Loucy (cell line): ENCODE measurements at regions not wholly inside any gene's neighbourhood (a gene's known extent, or its start where the extent isn't known, plus 50 kb on each side); places are given as distances from the start of the nearest gene placed in this dataset.

Experiments used
- H2AFZ ChIP-seq: fragments of 200-600 bp; sonication (generic); 2 replicates; pipeline ENCODE4 v1.6.0; 2016; ENCODE audit warnings: antibody characterized with exemption, mild to moderate bottlenecking, low read length, moderate library complexity
- H3F3A ChIP-seq: fragments of 200-600 bp; 2 replicates; pipeline ENCODE4 v1.6.0; 2016; ENCODE audit warnings: antibody characterized with exemption, low read depth, mild to moderate bottlenecking
- H3K27me3 ChIP-seq: fragments of 200-600 bp; sonication (generic); 2 replicates; pipeline ENCODE4 v1.6.1; 2014; ENCODE audit warnings: low read length, mild to moderate bottlenecking; ENCODE audit not compliant: insufficient read depth, poor library complexity, severe bottlenecking
- H3K36me3 ChIP-seq: fragments of 200-600 bp; sonication (generic); 2 replicates; pipeline ENCODE4 v1.6.1; 2016; ENCODE audit warnings: low read length; ENCODE audit not compliant: insufficient read depth
- H3K4me1 ChIP-seq: fragments of 200-600 bp; sonication (generic); 2 replicates; pipeline ENCODE4 v1.5.1; 2014; ENCODE audit warnings: low read length, mild to moderate bottlenecking; ENCODE audit not compliant: insufficient read depth, poor library complexity, severe bottlenecking
- H3K4me2 ChIP-seq: fragments of 200-600 bp; sonication (generic); 2 replicates; pipeline ENCODE4 v1.6.0; 2014; ENCODE audit warnings: antibody characterized with exemption, low read length, low read depth, mild to moderate bottlenecking; ENCODE audit not compliant: poor library complexity, severe bottlenecking
- H3K4me3 ChIP-seq: fragments of 200-600 bp; sonication (generic); 2 replicates; pipeline ENCODE4 v1.5.1; 2014; ENCODE audit warnings: low read length, mild to moderate bottlenecking, mixed read lengths; ENCODE audit not compliant: poor library complexity, severe bottlenecking
- H3K79me2 ChIP-seq: fragments of 200-600 bp; sonication (generic); 2 replicates; pipeline ENCODE4 v1.6.1; 2014; ENCODE audit warnings: low read length; ENCODE audit not compliant: insufficient read depth
- H3K9ac ChIP-seq: fragments of 200-600 bp; sonication (generic); 2 replicates; pipeline ENCODE4 v1.6.0; 2014; ENCODE audit warnings: mild to moderate bottlenecking, low read depth, low read length, moderate library complexity; ENCODE audit not compliant: poor library complexity, severe bottlenecking
- H3K9me2 ChIP-seq: fragments of 200-600 bp; sonication (generic); replicated peaks from 2 replicates; pipeline ENCODE4 v1.6.1; 2016; ENCODE audit warnings: low read depth, low read length, mixed read lengths
- H3K9me3 ChIP-seq: fragments of 200-600 bp; sonication (generic); 2 replicates; pipeline ENCODE4 v1.6.1; 2014; ENCODE audit warnings: mild to moderate bottlenecking, antibody characterized with exemption, low read length, low read depth; ENCODE audit not compliant: insufficient read depth
- H4K20me1 ChIP-seq: fragments of 200-600 bp; sonication (generic); 2 replicates; pipeline ENCODE4 v1.6.0; 2014; ENCODE audit warnings: antibody characterized with exemption, low read length, mild to moderate bottlenecking; ENCODE audit not compliant: insufficient read depth, poor library complexity, severe bottlenecking
- EZH2phosphoT487 ChIP-seq: fragments of 200-600 bp; IDR thresholded peaks from 2 replicates; pipeline ENCODE4 v1.6.1; 2018; ENCODE audit warnings: antibody characterized with exemption, mild to moderate bottlenecking, moderate library complexity, borderline replicate concordance
- TF ChIP-seq, protein P1 (sequence below): fragments of 200-600 bp; sonication (generic); conservative IDR thresholded peaks from 2 replicates; pipeline ENCODE4 v1.5.1; 2014; ENCODE audit warnings: mild to moderate bottlenecking, antibody characterized with exemption, low read length

DNA sequence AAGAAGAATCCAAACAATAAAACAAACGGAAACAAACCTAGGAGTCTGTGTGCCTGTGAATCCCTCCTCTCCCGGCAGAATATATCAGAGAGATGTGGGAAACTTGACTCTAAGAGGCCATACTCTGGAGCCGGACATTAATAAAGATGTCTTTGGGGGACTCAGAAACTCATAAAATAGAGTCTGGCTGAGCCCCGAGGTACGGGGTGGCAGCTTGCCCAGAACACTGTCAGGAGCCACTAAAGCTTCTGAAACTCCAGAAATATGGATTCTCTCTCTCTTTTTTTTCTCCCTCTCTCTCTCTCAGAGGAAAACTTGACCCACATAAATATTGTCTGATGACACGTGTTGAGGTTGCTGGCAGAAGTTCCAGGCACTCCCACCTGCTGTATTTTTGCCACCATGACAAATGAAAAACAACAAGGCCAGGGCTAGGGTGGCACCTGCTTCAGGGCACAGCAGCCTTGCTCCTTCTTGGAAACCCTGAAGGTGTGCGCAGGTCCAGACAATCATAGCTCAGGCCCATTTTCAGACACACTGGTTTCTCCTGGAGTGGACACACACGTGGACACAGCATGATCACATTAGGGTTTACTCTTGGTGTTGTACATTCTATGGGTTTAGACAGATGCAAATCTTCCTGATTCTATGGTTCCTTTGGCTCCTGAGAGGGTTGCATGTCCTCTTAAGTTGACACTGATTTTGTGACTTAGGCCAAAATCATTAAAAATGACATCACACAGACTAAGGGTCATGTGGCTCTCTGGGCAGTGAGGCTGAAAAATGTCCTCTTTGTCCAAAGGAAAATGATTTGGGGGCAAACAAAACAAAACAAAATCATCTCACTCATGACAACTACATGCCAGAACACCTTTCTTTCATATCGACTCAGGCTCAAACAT, 282.6 kb upstream of the IRX3 start:
- Histone ChIP-seq H3K79me2 (no peaks in the 10 kb centered on the region), H3K4me2 (no peak overlapping the region), H3K9ac (no peak overlapping the region), H3K27me3 (no peaks in the 10 kb centered on the region), H3K4me3 (no peak overlapping the region), H3K4me1 (no peaks in the 10 kb centered on the region), H3K9me3 (no peaks in the 10 kb centered on the region), H2AFZ (no peak overlapping the region), H4K20me1 (no peaks in the 10 kb centered on the region), H3K36me3 (no peaks in the 10 kb centered on the region), H3F3A (no peaks in the 10 kb centered on the region), H3K9me2 (no peaks in the 10 kb centered on the region)
- TF ChIP-seq, protein P1, sequence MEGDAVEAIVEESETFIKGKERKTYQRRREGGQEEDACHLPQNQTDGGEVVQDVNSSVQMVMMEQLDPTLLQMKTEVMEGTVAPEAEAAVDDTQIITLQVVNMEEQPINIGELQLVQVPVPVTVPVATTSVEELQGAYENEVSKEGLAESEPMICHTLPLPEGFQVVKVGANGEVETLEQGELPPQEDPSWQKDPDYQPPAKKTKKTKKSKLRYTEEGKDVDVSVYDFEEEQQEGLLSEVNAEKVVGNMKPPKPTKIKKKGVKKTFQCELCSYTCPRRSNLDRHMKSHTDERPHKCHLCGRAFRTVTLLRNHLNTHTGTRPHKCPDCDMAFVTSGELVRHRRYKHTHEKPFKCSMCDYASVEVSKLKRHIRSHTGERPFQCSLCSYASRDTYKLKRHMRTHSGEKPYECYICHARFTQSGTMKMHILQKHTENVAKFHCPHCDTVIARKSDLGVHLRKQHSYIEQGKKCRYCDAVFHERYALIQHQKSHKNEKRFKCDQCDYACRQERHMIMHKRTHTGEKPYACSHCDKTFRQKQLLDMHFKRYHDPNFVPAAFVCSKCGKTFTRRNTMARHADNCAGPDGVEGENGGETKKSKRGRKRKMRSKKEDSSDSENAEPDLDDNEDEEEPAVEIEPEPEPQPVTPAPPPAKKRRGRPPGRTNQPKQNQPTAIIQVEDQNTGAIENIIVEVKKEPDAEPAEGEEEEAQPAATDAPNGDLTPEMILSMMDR: no peak
- no peak for TF ChIP-seq EZH2phosphoT487

DNA sequence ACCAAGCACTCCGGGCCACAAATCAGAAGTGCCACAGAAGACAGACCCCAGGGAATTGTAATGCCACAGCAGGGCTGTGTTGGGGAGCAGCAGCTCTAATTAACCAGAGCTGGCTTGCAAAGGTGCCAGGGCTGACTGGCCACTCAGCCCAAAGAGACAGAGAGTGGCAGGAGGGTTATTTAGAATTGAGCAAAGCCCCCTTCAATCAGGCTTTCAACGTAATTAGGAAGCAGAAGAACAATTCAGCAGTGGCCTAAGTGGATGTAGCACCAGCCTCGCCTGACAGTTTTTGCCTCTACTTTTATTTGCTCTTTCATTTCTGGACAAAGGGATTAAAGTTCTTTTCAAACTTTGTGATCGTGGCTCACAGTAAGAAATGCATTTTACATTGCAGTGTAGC, 278.3 kb upstream of the IRX3 start:
- Histone ChIP-seq H3F3A (no peaks in the 10 kb centered on the region), H4K20me1 (no peaks in the 10 kb centered on the region), H3K4me1 (no peaks in the 10 kb centered on the region), H3K9me2 (no peaks in the 10 kb centered on the region), H3K79me2 (no peaks in the 10 kb centered on the region), H3K4me3 (no peak overlapping the region), H3K9ac (no peak overlapping the region), H3K27me3 (no peaks in the 10 kb centered on the region), H3K36me3 (no peaks in the 10 kb centered on the region), H3K9me3 (no peaks in the 10 kb centered on the region), H2AFZ (no peak overlapping the region), H3K4me2 (no peak overlapping the region)
- TF ChIP-seq, protein P1: no peak
- no peak for TF ChIP-seq EZH2phosphoT487

DNA sequence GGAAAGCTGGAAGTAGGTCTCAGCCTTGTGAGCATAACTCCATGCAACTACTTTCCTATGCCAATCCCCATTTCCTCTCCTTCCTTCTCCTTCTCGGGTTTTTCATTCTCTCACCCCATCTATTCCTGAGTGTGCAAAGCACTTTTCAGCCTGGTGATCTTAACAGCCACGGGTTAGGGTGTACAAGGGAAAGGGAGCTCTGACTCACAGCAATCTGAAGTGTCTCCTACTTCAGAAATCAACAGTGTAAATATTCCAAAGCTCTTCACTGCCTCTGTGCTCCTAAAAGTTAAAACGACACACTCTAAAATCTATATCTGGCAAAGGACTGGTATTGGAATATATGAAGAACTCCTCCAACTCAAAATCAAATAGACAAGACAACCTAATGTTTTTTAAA, 268.0 kb upstream of the IRX3 start:
- Histone ChIP-seq H3K27me3 (no peaks in the 10 kb centered on the region), H3K4me1 (no peaks in the 10 kb centered on the region), H3K9ac (no peak overlapping the region), H3K79me2 (no peaks in the 10 kb centered on the region), H3K4me3 (no peak overlapping the region), H3K4me2 (no peak overlapping the region), H2AFZ (no peak overlapping the region), H3K36me3 (no peaks in the 10 kb centered on the region), H4K20me1 (no peaks in the 10 kb centered on the region), H3K9me3 (no peaks in the 10 kb centered on the region), H3K9me2 (no peaks in the 10 kb centered on the region), H3F3A (no peaks in the 10 kb centered on the region)
- no peak for TF ChIP-seq EZH2phosphoT487
- TF ChIP-seq, protein P1: no peak
